K562 (cell line): ENCODE measurements at regions not wholly inside any gene's neighbourhood (a gene's known extent, or its start where the extent isn't known, plus 50 kb on each side); places are given as distances from the start of the nearest gene placed in this dataset.

Experiments used
- ATAC-seq: fragments of 200-7000 bp; cut with Tn5 transposase; 3 replicates; pipeline ENCODE4 v1.9.1; 2020; ENCODE audit warnings: moderate library complexity
- BruUV-seq: library from RNA; stranded (reverse); fragments of 400-500 nt; replicated peaks from 2 replicates; lab custom pipeline; 2021; lab: Mats Ljungman, UMichigan
- CTCF ChIA-PET: fragments of 300-600 bp; formaldehyde crosslinking; extraction: SDS; loops from one replicate; lab custom pipeline; 2021; ENCODE audit warnings: low intra/inter-chr PET ratio; lab: Yijun Ruan, JAX
- POLR2A ChIA-PET: fragments of 300-600, 350-650 bp; sonication (Branson Sonifier 250); formaldehyde crosslinking; extraction: SDS; loops from one replicate; lab custom pipeline; 2021; ENCODE audit warnings: antibody characterized with exemption, inconsistent platforms; lab: Yijun Ruan, JAX
- DNase-seq, 4 experiments: peaks; one replicate each; pipeline versions ENCODE4 v3.0.0 to v3.0.0-alpha.2; 2011 to 2018; ENCODE audit warnings: low spot score in 3 of 4, mixed read lengths in 3 of 4; ENCODE audit errors: extremely low read depth in 1 of 4
- FAIRE-seq: peaks from 2 replicates; lab custom pipeline; 2011; peaks lifted over from hg19 to GRCh38; lab: Jason Lieb, UNC
- H2AFZ ChIP-seq: 2 replicates; pipeline ENCODE4 v1.6.0; 2011; ENCODE audit warnings: low read depth, low read length, control low read depth, inconsistent platforms
- H3K27ac ChIP-seq: fragments of 200-600 bp; 3 replicates; pipeline ENCODE4 v1.8.0; 2011; ENCODE audit warnings: low read depth, mild to moderate bottlenecking, control low read depth, inconsistent platforms, low read length, moderate library complexity, mixed read lengths; ENCODE audit errors: extremely low read depth
- H3K27me3 ChIP-seq, 2 experiments: fragments of 300-600 bp in 1 of 2; 2 replicates in 1 of 2; 3 replicates in 1 of 2; pipeline versions ENCODE4 v1.6.0 to v1.8.0; 2011; ENCODE audit warnings: inconsistent platforms in 2 of 2, low read length in 2 of 2, mild to moderate bottlenecking in 1 of 2, mixed read lengths in 1 of 2, moderate library complexity in 1 of 2; ENCODE audit not compliant: control insufficient read depth in 2 of 2, insufficient read depth in 2 of 2
- H3K36me3 ChIP-seq: fragments of 300-600 bp; 3 replicates; pipeline ENCODE4 v1.8.0; 2011; ENCODE audit warnings: mild to moderate bottlenecking, low read length, inconsistent platforms; ENCODE audit not compliant: control insufficient read depth, insufficient read depth
- H3K4me1 ChIP-seq, 2 experiments: fragments of 200-600 bp in 1 of 2; replicated peaks in 1 of 2; 2 replicates in 1 of 2; 3 replicates in 1 of 2; pipeline versions ENCODE4 v1.5.1 to v1.8.0; 2011; ENCODE audit warnings: inconsistent platforms in 2 of 2, low read length in 2 of 2, mild to moderate bottlenecking in 1 of 2, mixed read lengths in 1 of 2, moderate library complexity in 1 of 2; ENCODE audit not compliant: control insufficient read depth in 2 of 2, insufficient read depth in 2 of 2
- H3K4me2 ChIP-seq: 2 replicates; pipeline ENCODE4 v1.6.1; 2011; ENCODE audit warnings: low read length, control low read depth, inconsistent platforms, mixed read lengths; ENCODE audit not compliant: insufficient read depth
- H3K4me3 ChIP-seq: fragments of 200-600 bp; sonication (generic), shearing (Covaris generic); 2 replicates; pipeline ENCODE4 v1.5.1; 2016; ENCODE audit warnings: control low read depth, inconsistent platforms
- H3K79me2 ChIP-seq: fragments of 200-600 bp; 3 replicates; pipeline ENCODE4 v1.8.0; 2011; ENCODE audit warnings: low read length, inconsistent platforms; ENCODE audit not compliant: control insufficient read depth, insufficient read depth
- H3K9ac ChIP-seq, 2 experiments: 2 replicates each; pipeline versions ENCODE4 v1.6.0 to v1.6.1; 2011; ENCODE audit warnings: low read depth in 2 of 2, low read length in 2 of 2, control low read depth in 1 of 2, inconsistent platforms in 1 of 2, mild to moderate bottlenecking in 1 of 2, mixed read lengths in 1 of 2; ENCODE audit not compliant: insufficient read depth in 1 of 2
- H3K9me1 ChIP-seq: one replicate; pipeline ENCODE4 v1.6.0; 2011; ENCODE audit warnings: inconsistent platforms, mild to moderate bottlenecking, low read length, moderate library complexity; ENCODE audit not compliant: control insufficient read depth, insufficient read depth
- H3K9me3 ChIP-seq: replicated peaks from 2 replicates; pipeline ENCODE4 v1.5.1; 2011; ENCODE audit warnings: low read depth, low read length, inconsistent platforms; ENCODE audit not compliant: control insufficient read depth, insufficient read depth
- H4K20me1 ChIP-seq: replicated peaks from 2 replicates; pipeline ENCODE4 v1.6.1; 2011; ENCODE audit warnings: low read length, inconsistent platforms, mixed read lengths; ENCODE audit not compliant: control insufficient read depth, insufficient read depth
- BHLHE40 ChIP-seq: IDR thresholded peaks from 2 replicates; pipeline ENCODE4 v1.6.1; 2011; ENCODE audit warnings: low read length, improper control_type of control experiment
- CC2D1A ChIP-seq: fragments of 450-650 bp; IDR thresholded peaks from 2 replicates; pipeline ENCODE4 v1.6.1; 2017; ENCODE audit warnings: mild to moderate bottlenecking
- CEBPG ChIP-seq, 3 experiments: fragments of 200-800 bp in 1 of 3; sonication (Bioruptor generic) in 1 of 3; sonication (generic) in 1 of 3; formaldehyde crosslinking in 1 of 3; IDR thresholded peaks in 2 of 3; conservative IDR thresholded peaks in 1 of 3; 2 replicates each; pipeline versions ENCODE4 v1.6.1 to v1.8.0; 2016 to 2022; ENCODE audit warnings: missing compliant biosample characterization in 2 of 3, missing genetic modification characterization in 2 of 3, mild to moderate bottlenecking in 1 of 3, missing genetic modification reagents in 1 of 3
- CXXC5 ChIP-seq: fragments of 250-450 bp; sonication (Bioruptor Pico); IDR thresholded peaks from 2 replicates; pipeline ENCODE4 v1.8.0; 2022; ENCODE audit warnings: inconsistent platforms, mild to moderate bottlenecking, moderate library complexity
- FOXP1 ChIP-seq: sonication (generic); formaldehyde crosslinking; IDR thresholded peaks from 2 replicates; pipeline ENCODE4 v1.8.0; 2022; ENCODE audit warnings: mild to moderate bottlenecking, missing genetic modification reagents
- GATA2 ChIP-seq: sonication (generic); formaldehyde crosslinking; IDR thresholded peaks from 2 replicates; pipeline ENCODE4 v1.4.0; 2020; ENCODE audit warnings: mild to moderate bottlenecking, missing genetic modification reagents
- HLTF ChIP-seq: fragments of 450-650 bp; IDR thresholded peaks from 2 replicates; pipeline ENCODE4 v1.6.1; 2016
- JUN ChIP-seq, 2 experiments: sonication (generic) in 1 of 2; formaldehyde crosslinking in 1 of 2; IDR thresholded peaks; 2 replicates each; pipeline versions ENCODE4 v1.6.1 to v1.8.0; 2012 to 2022; ENCODE audit warnings: borderline replicate concordance in 2 of 2, mild to moderate bottlenecking in 2 of 2, improper control_type of control experiment in 1 of 2, low read depth in 1 of 2, low read length in 1 of 2, missing genetic modification reagents in 1 of 2
- NRF1 ChIP-seq, 2 experiments: fragments of 450-650 bp; IDR thresholded peaks in 1 of 2; conservative IDR thresholded peaks in 1 of 2; 2 replicates each; pipeline ENCODE4 v1.6.1; 2014; ENCODE audit warnings: mild to moderate bottlenecking in 2 of 2
- RHOXF2B ChIP-seq: fragments of 250-450 bp; sonication (Bioruptor Pico); conservative IDR thresholded peaks from 2 replicates; pipeline ENCODE4 v1.5.1; 2021
- SMAD2 ChIP-seq: fragments of 150-350 bp; IDR thresholded peaks from 2 replicates; pipeline ENCODE4 v1.6.1; 2014; ENCODE audit warnings: low read depth, mild to moderate bottlenecking, low read length
- TEAD4 ChIP-seq, 2 experiments: sonication (generic) in 1 of 2; formaldehyde crosslinking in 1 of 2; IDR thresholded peaks; 2 replicates each; pipeline versions ENCODE4 v1.6.1 to v1.8.0; 2012 to 2022; ENCODE audit warnings: borderline replicate concordance in 1 of 2, inconsistent platforms in 1 of 2, low read length in 1 of 2, mild to moderate bottlenecking in 1 of 2, missing genetic modification reagents in 1 of 2
- WGBS: fragments of 100-300 bp; shearing (Covaris generic); methylation state at CpG from one replicate; pipeline ENCODE4 v1.1.6; 2016; ENCODE audit warnings: low coverage, mixed read lengths; ENCODE audit not compliant: insufficient coverage; ENCODE audit errors: missing lambda C conversion rate; 5-methylcytosine and 5-hydroxymethylcytosine counted together
- in situ Hi-C: fragments of 300-500 bp; cut with MboI; formaldehyde crosslinking; loops from 4 replicates; pipeline ENCODE4 v1.15.0; 2018; ENCODE audit warnings: inconsistent platforms, mixed read lengths
- intact Hi-C: fragments of 100-400 bp; cut with micrococcal nuclease; formaldehyde crosslinking; loops from 2 replicates; pipeline ENCODE4 v1.14.2; 2022
- TF ChIP-seq, protein P1 (sequence below), 3 experiments: IDR thresholded peaks in 2 of 3; conservative IDR thresholded peaks in 1 of 3; 2 replicates each; pipeline ENCODE4 v1.5.1; 2011 to 2012; ENCODE audit warnings: low read length in 3 of 3, mild to moderate bottlenecking in 3 of 3, control low read depth in 2 of 3, improper control_type of control experiment in 1 of 3, inconsistent platforms in 1 of 3, low read depth in 1 of 3, mixed read lengths in 1 of 3, moderate library complexity in 1 of 3; ENCODE audit not compliant: insufficient read depth in 2 of 3
- TF ChIP-seq, protein P2 (sequence below): sonication (generic); formaldehyde crosslinking; IDR thresholded peaks from 2 replicates; pipeline ENCODE4 v1.9.0; 2022; ENCODE audit warnings: mild to moderate bottlenecking, missing genetic modification reagents
- TF ChIP-seq, protein P3 (sequence below): IDR thresholded peaks from 2 replicates; pipeline ENCODE4 v1.6.1; 2011; ENCODE audit warnings: borderline replicate concordance, low read depth, mild to moderate bottlenecking, moderate library complexity, low read length; ENCODE audit not compliant: insufficient read depth, poor library complexity, severe bottlenecking

DNA sequence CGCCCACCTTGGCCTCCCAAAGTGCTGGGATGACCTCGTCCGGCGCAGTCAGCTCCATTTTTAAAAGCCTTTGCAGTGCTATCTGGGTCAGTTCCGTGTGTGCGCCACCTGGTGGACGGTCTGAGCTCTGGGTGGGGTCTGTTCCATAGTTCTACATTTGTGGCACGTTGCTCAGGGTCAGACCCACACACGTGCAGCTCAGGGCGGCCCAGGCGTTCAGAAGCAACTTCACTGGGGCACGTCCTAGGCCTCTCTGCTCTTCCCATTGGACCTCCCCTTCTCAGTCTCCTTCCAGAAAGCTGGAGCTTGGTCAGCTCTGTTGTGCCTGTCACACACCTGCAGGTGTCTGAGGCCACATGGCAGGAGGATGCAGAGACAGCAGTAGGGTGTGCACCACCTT lies 137.9 kb downstream of the DNAJB6 start:
- Histone ChIP-seq H3K4me1 (peaks cover 0 to 17% of the 10 kb centered on the region in 2 experiments; a peak in 2 of 5 replicates), H3K9me1 (no peaks in the 10 kb centered on the region), H3K9ac (no peak overlapping the region), H3K36me3 (no peaks in the 10 kb centered on the region), H4K20me1 (no peaks in the 10 kb centered on the region), H3K4me2 (no peak overlapping the region), H2AFZ (peak overlapping the region; percentile 51; the same call in 1 of the 2 replicates), H3K27ac (no peak overlapping the region), H3K4me3 (no peak overlapping the region), H3K27me3 (peaks cover 25 to 46% of the 10 kb centered on the region in 2 experiments), H3K9me3 (0 out of 2 replicates have a peak, but pooled peaks cover 3% of the 10 kb centered on the region), H3K79me2 (no peaks in the 10 kb centered on the region)
- intact Hi-C loops = loop anchor here (5.0 kb wide), 2 partner anchors 42 to 1677 kb away; no protein-coding TSS in a partner anchor
- in situ Hi-C loops = no loop called here
- DNase-seq (peak; percentile 79 to 85 (median 82)), FAIRE-seq (peak; percentile 87), ATAC-seq (peak; percentile 95)
- BruUV-seq = no TSS peak
- ChIA-PET POLR2A (interaction anchor here (0.5 to 0.6 kb wide), 2 partner anchors 44 to 573 kb away, joined by 3 read pairs; no protein-coding TSS in a partner anchor), CTCF (no interaction called here)
- 5% methylated on average over 12 of the region's 12 CpGs for WGBS
- peak; percentile 72; the same call in 1 of the 2 replicates for TF ChIP-seq BHLHE40
- no peak for TF ChIP-seq SMAD2
- TF ChIP-seq CXXC5 (CRISPR knock-in tag) = peak; percentile 30; the same call in 1 of the 2 replicates
- peak in 1 of 2 experiments; percentile 4; a peak in 1 of 4 replicates for TF ChIP-seq NRF1 (conservative IDR thresholded peaks at IDR 0.05 in 1 of 2, IDR thresholded peaks at IDR 0.05 in 1 of 2)
- TF ChIP-seq CEBPG (CRISPR knock-in tag; IDR thresholded peaks at IDR 0.05) = 0 out of 2 replicates have a peak, but pooled peaks have one; percentile 11
- no peak for TF ChIP-seq CEBPG (tag; conservative IDR thresholded peaks at IDR 0.05 in 1 of 2, IDR thresholded peaks at IDR 0.05 in 1 of 2)
- no peak for TF ChIP-seq CC2D1A
- TF ChIP-seq GATA2 (CRISPR knock-in tag) = no peak
- TF ChIP-seq, protein P1, sequence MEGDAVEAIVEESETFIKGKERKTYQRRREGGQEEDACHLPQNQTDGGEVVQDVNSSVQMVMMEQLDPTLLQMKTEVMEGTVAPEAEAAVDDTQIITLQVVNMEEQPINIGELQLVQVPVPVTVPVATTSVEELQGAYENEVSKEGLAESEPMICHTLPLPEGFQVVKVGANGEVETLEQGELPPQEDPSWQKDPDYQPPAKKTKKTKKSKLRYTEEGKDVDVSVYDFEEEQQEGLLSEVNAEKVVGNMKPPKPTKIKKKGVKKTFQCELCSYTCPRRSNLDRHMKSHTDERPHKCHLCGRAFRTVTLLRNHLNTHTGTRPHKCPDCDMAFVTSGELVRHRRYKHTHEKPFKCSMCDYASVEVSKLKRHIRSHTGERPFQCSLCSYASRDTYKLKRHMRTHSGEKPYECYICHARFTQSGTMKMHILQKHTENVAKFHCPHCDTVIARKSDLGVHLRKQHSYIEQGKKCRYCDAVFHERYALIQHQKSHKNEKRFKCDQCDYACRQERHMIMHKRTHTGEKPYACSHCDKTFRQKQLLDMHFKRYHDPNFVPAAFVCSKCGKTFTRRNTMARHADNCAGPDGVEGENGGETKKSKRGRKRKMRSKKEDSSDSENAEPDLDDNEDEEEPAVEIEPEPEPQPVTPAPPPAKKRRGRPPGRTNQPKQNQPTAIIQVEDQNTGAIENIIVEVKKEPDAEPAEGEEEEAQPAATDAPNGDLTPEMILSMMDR (IDR thresholded peaks at IDR 0.05 in 2 of 3, conservative IDR thresholded peaks at IDR 0.05 in 1 of 3; ENCODE audit: insufficient read depth in 2 of 3, low read depth in 1 of 3, low read length in 3 of 3) = peak; percentile 69 to 84 (median 79)
- TF ChIP-seq JUN (IDR thresholded peaks at IDR 0.05; ENCODE audit: borderline replicate concordance, low read depth, low read length) = no peak
- 0 out of 2 replicates have a peak, but pooled peaks have one; percentile 26 for TF ChIP-seq JUN (CRISPR knock-in tag; IDR thresholded peaks at IDR 0.05; ENCODE audit: borderline replicate concordance)
- TF ChIP-seq, protein P2, sequence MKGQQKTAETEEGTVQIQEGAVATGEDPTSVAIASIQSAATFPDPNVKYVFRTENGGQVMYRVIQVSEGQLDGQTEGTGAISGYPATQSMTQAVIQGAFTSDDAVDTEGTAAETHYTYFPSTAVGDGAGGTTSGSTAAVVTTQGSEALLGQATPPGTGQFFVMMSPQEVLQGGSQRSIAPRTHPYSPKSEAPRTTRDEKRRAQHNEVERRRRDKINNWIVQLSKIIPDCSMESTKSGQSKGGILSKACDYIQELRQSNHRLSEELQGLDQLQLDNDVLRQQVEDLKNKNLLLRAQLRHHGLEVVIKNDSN = peak; percentile 41
- TF ChIP-seq TEAD4 (IDR thresholded peaks at IDR 0.05; ENCODE audit: low read length) = no peak
- TF ChIP-seq TEAD4 (CRISPR knock-in tag; IDR thresholded peaks at IDR 0.05; ENCODE audit: borderline replicate concordance) = peak; percentile 43; the same call in 1 of the 2 replicates
- TF ChIP-seq HLTF = no peak
- TF ChIP-seq, protein P3, sequence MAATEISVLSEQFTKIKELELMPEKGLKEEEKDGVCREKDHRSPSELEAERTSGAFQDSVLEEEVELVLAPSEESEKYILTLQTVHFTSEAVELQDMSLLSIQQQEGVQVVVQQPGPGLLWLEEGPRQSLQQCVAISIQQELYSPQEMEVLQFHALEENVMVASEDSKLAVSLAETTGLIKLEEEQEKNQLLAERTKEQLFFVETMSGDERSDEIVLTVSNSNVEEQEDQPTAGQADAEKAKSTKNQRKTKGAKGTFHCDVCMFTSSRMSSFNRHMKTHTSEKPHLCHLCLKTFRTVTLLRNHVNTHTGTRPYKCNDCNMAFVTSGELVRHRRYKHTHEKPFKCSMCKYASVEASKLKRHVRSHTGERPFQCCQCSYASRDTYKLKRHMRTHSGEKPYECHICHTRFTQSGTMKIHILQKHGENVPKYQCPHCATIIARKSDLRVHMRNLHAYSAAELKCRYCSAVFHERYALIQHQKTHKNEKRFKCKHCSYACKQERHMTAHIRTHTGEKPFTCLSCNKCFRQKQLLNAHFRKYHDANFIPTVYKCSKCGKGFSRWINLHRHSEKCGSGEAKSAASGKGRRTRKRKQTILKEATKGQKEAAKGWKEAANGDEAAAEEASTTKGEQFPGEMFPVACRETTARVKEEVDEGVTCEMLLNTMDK = peak; percentile 74
- no peak for TF ChIP-seq RHOXF2B (CRISPR knock-in tag)
- TF ChIP-seq FOXP1 (CRISPR knock-in tag) = 0 out of 2 replicates have a peak, but pooled peaks have one; percentile 38
